Epithelial cell of proximal tubule (primary cell): ENCODE measurements at regions not wholly inside any gene's neighbourhood (a gene's known extent, or its start where the extent isn't known, plus 50 kb on each side); places are given as distances from the start of the nearest gene placed in this dataset.
"Not testable (repeated sequence)": the region's sequence is repeated elsewhere in the genome, so short reads cannot be mapped to it uniquely, and the experiment has no call there.

Experiments
- DNase-seq: peaks from one replicate; pipeline ENCODE4 v3.0.0-alpha.2; 2011; ENCODE audit warnings: low read depth
- H3K4me3 ChIP-seq: 2 replicates; pipeline ENCODE4 v1.5.1; 2011; ENCODE audit warnings: low read depth, mild to moderate bottlenecking, low read length
- TF ChIP-seq, protein P1 (sequence below): conservative IDR thresholded peaks from 2 replicates; pipeline ENCODE4 v1.5.1; 2012; ENCODE audit warnings: low read depth, mild to moderate bottlenecking, low read length

DNA sequence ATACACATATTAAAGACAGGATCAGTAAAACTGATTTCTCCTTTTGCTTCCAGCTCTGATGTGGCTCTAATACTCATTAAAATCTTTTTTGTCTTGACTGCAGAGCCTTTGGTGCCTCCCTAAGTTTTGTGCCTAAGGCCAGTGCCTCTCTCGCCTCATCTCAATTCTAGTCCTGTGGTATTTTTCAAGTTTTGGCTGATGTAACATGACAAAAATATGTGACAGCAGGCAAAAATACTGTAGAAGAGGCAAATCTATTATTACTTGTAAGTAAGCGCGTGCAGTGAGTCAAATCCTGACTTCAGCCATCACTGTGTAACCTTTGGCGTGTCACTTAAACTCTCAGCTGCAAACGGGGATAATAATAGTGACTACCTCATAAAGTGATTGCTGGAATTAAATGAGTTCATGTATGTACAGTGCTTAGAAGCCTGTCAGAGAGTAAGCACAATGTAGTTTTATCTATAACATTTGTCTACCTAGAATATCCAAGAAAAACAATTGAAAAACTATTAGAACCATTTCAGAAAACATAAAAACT is 74.0 kb downstream of the MAB21L3 start:
- TF ChIP-seq, protein P1, sequence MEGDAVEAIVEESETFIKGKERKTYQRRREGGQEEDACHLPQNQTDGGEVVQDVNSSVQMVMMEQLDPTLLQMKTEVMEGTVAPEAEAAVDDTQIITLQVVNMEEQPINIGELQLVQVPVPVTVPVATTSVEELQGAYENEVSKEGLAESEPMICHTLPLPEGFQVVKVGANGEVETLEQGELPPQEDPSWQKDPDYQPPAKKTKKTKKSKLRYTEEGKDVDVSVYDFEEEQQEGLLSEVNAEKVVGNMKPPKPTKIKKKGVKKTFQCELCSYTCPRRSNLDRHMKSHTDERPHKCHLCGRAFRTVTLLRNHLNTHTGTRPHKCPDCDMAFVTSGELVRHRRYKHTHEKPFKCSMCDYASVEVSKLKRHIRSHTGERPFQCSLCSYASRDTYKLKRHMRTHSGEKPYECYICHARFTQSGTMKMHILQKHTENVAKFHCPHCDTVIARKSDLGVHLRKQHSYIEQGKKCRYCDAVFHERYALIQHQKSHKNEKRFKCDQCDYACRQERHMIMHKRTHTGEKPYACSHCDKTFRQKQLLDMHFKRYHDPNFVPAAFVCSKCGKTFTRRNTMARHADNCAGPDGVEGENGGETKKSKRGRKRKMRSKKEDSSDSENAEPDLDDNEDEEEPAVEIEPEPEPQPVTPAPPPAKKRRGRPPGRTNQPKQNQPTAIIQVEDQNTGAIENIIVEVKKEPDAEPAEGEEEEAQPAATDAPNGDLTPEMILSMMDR = no peak
- no peak overlapping the region for H3K4me3 ChIP-seq
- DNase-seq = no peak

DNA sequence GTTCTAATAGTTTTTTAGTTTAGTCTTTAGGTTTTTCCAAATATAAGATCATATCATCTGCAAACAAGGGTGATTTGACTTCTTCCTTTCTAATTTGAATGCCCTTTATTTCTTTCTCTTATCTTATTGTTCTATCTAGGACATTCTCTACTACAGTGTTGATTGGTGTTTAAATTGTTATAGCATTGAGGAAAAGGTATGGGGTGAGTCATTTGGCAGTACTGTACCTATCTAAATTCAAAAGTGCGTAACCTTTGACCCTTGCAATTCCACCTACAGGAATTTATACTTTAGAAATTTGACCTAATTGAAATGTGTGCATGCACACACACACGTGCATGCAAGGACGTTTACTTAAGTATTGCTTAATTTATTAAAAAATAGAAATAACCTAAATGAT is 78.3 kb downstream of the MAB21L3 start:
- TF ChIP-seq, protein P1 = no peak
- H3K4me3 ChIP-seq = no peak overlapping the region
- no peak for DNase-seq

DNA sequence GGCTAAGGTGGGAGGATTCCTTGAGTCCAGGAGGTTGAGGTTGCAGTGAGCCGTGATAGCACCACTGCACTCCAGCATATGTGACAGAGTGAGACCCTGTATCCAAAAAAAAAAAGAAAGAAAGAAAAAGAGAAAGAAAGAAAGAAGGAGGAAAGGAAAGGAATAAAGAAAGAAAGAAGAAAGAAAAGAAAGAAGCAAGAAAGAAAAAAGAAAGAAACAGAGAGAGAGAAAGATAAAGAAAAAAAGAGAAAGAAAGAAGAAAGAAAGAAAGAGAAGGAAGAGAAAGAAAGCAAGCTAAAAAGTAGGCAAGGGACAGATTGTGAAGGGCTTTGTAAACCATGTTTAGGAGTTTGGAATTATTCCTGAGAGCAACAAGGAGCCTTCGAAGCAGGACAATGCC is 80.1 kb downstream of the MAB21L3 start:
- TF ChIP-seq, protein P1 = no peak
- DNase-seq = no peak
- no peak overlapping the region for H3K4me3 ChIP-seq

DNA sequence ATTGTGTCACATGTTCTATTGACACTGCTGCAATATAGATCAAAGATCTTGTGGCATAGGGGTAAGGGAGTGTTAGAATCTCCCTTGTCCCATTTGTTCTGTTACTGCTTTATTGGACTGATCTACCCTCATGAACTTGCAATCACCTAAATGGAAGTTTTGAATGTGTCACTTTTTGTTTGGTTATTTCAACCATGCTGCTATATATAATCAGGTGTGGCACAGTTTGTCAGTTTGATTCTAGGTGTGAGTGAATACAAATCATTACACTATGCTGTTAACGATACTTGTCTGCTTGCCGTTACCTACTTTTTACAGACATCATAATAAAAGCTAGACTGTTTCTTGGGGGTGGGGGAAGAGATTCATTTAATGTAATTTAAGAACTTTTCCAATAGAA is 82.6 kb downstream of the MAB21L3 start:
- DNase-seq = no peak
- no peak overlapping the region for H3K4me3 ChIP-seq
- TF ChIP-seq, protein P1 = no peak

DNA sequence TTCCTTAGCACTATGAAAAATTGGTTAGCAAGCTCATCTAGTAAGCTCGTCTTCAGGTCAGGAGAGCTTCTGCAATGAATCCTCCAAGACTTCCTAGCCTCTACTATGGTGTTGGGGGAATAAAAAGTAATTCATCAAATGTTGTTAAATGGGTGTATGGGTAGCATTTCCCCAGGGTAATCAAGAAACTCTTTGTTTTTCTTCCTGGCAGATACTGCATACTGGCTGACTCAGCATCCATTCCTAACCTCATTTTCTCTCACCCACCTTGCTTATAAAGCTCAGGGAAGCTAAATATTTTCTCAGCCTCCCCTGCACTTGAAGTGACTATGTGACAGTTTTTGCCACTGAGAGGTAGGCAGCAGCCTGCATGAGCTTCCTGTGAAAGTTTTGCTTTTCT is 83.4 kb downstream of the MAB21L3 start:
- TF ChIP-seq, protein P1 = no peak
- no peak overlapping the region for H3K4me3 ChIP-seq
- DNase-seq = no peak

DNA sequence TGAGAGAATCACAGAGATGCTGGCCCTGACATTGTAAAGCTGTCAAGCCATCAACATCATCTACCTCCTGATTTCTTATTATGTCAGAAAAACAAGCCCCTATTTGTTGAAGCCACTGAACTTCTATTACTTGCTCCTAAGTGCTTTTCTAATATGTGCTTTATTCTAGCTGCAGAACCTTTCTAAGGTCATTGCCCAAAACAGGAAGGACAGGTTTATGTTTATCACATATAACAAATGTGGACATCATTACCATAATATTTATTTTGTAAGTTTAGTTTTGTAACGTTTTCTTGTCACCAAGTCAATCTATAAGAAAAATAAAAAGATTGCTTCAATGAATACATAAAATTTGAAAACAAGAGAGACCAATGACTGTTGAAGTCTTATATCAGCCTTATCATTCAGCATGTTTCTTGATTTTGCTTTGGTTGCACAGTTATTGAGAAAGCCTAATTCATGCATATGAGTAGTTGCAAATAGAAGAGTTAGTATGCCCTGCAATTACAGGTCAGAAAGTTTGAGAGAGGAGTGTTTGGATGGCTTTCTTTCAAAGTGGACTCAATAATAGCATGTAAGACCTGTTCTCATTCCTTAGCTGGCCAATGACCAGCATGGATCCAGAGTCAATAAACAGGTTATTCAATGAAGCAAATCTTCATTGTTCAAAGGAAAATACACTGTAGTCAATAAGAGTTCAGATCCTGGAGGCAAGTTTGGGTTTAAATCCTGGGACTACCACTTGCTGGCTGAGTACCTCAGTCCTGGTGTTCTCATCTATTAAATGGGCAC is 84.1 kb downstream of the MAB21L3 start:
- H3K4me3 ChIP-seq = no peak overlapping the region
- TF ChIP-seq, protein P1 = no peak
- DNase-seq = no peak

DNA sequence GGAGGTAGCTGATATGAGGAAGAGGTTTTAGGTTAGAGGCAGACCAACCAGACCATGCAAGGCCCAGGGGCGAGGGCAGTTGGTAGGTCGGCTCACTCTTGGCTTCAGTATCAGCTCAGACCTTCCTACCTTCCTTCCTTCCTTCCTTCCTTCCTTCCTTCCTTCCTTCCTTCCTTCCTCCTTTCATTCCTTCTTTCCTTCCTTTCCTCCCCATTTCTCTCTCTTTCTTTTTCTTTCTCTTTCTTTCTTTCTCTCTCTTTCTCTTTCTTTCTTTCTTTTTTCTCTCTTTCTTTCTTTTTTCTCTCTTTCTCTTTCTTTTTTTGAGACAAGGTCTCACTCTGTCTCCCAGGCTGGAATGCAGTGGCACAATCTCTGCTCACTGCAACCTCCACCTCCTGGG is 89.1 kb downstream of the MAB21L3 start:
- not testable (repeated sequence) for DNase-seq, H3K4me3 ChIP-seq
